Loucy (cell line): ENCODE measurements at regions not wholly inside any gene's neighbourhood (a gene's known extent, or its start where the extent isn't known, plus 50 kb on each side); places are given as distances from the start of the nearest gene placed in this dataset.
"Not testable (repeated sequence)": the region's sequence is repeated elsewhere in the genome, so short reads cannot be mapped to it uniquely, and the experiment has no call there.

Source experiments
- H2AFZ ChIP-seq: fragments of 200-600 bp; sonication (generic); 2 replicates; pipeline ENCODE4 v1.6.0; 2016; ENCODE audit warnings: antibody characterized with exemption, mild to moderate bottlenecking, low read length, moderate library complexity
- H3F3A ChIP-seq: fragments of 200-600 bp; 2 replicates; pipeline ENCODE4 v1.6.0; 2016; ENCODE audit warnings: antibody characterized with exemption, low read depth, mild to moderate bottlenecking
- H3K27me3 ChIP-seq: fragments of 200-600 bp; sonication (generic); 2 replicates; pipeline ENCODE4 v1.6.1; 2014; ENCODE audit warnings: low read length, mild to moderate bottlenecking; ENCODE audit not compliant: insufficient read depth, poor library complexity, severe bottlenecking
- H3K36me3 ChIP-seq: fragments of 200-600 bp; sonication (generic); 2 replicates; pipeline ENCODE4 v1.6.1; 2016; ENCODE audit warnings: low read length; ENCODE audit not compliant: insufficient read depth
- H3K4me1 ChIP-seq: fragments of 200-600 bp; sonication (generic); 2 replicates; pipeline ENCODE4 v1.5.1; 2014; ENCODE audit warnings: low read length, mild to moderate bottlenecking; ENCODE audit not compliant: insufficient read depth, poor library complexity, severe bottlenecking
- H3K4me2 ChIP-seq: fragments of 200-600 bp; sonication (generic); 2 replicates; pipeline ENCODE4 v1.6.0; 2014; ENCODE audit warnings: antibody characterized with exemption, low read length, low read depth, mild to moderate bottlenecking; ENCODE audit not compliant: poor library complexity, severe bottlenecking
- H3K4me3 ChIP-seq: fragments of 200-600 bp; sonication (generic); 2 replicates; pipeline ENCODE4 v1.5.1; 2014; ENCODE audit warnings: low read length, mild to moderate bottlenecking, mixed read lengths; ENCODE audit not compliant: poor library complexity, severe bottlenecking
- H3K79me2 ChIP-seq: fragments of 200-600 bp; sonication (generic); 2 replicates; pipeline ENCODE4 v1.6.1; 2014; ENCODE audit warnings: low read length; ENCODE audit not compliant: insufficient read depth
- H3K9ac ChIP-seq: fragments of 200-600 bp; sonication (generic); 2 replicates; pipeline ENCODE4 v1.6.0; 2014; ENCODE audit warnings: mild to moderate bottlenecking, low read depth, low read length, moderate library complexity; ENCODE audit not compliant: poor library complexity, severe bottlenecking
- H3K9me2 ChIP-seq: fragments of 200-600 bp; sonication (generic); replicated peaks from 2 replicates; pipeline ENCODE4 v1.6.1; 2016; ENCODE audit warnings: low read depth, low read length, mixed read lengths
- H3K9me3 ChIP-seq: fragments of 200-600 bp; sonication (generic); 2 replicates; pipeline ENCODE4 v1.6.1; 2014; ENCODE audit warnings: mild to moderate bottlenecking, antibody characterized with exemption, low read length, low read depth; ENCODE audit not compliant: insufficient read depth
- H4K20me1 ChIP-seq: fragments of 200-600 bp; sonication (generic); 2 replicates; pipeline ENCODE4 v1.6.0; 2014; ENCODE audit warnings: antibody characterized with exemption, low read length, mild to moderate bottlenecking; ENCODE audit not compliant: insufficient read depth, poor library complexity, severe bottlenecking
- EZH2phosphoT487 ChIP-seq: fragments of 200-600 bp; IDR thresholded peaks from 2 replicates; pipeline ENCODE4 v1.6.1; 2018; ENCODE audit warnings: antibody characterized with exemption, mild to moderate bottlenecking, moderate library complexity, borderline replicate concordance
- TF ChIP-seq, protein P1 (sequence below): fragments of 200-600 bp; sonication (generic); conservative IDR thresholded peaks from 2 replicates; pipeline ENCODE4 v1.5.1; 2014; ENCODE audit warnings: mild to moderate bottlenecking, antibody characterized with exemption, low read length

DNA sequence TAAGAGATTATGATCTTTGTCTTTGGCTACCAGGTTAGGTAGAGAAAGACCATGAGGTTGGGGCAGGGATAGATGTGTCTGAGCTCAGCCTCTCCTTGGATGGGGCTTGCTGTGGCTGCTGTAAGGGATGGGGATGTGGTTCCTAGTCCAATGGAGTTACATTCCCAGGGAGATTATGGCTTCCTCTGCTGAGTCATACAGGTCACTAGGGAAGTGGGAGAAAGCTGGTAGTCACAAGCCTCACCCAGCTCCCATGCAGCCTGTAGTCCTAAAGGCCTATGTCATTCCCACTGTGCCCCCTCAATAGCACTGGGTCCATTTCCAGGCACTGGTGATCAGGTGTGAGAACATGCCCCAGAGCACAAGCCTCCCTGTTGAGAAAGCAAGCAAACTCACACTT is 70.6 kb upstream of the CENPE start:
- H3K9me3 ChIP-seq = no peaks in the 10 kb centered on the region
- no peak overlapping the region for H3K9ac ChIP-seq
- H2AFZ ChIP-seq = no peak overlapping the region
- TF ChIP-seq, protein P1, sequence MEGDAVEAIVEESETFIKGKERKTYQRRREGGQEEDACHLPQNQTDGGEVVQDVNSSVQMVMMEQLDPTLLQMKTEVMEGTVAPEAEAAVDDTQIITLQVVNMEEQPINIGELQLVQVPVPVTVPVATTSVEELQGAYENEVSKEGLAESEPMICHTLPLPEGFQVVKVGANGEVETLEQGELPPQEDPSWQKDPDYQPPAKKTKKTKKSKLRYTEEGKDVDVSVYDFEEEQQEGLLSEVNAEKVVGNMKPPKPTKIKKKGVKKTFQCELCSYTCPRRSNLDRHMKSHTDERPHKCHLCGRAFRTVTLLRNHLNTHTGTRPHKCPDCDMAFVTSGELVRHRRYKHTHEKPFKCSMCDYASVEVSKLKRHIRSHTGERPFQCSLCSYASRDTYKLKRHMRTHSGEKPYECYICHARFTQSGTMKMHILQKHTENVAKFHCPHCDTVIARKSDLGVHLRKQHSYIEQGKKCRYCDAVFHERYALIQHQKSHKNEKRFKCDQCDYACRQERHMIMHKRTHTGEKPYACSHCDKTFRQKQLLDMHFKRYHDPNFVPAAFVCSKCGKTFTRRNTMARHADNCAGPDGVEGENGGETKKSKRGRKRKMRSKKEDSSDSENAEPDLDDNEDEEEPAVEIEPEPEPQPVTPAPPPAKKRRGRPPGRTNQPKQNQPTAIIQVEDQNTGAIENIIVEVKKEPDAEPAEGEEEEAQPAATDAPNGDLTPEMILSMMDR = no peak
- TF ChIP-seq EZH2phosphoT487 = no peak
- H3F3A ChIP-seq = no peaks in the 10 kb centered on the region
- no peaks in the 10 kb centered on the region for H3K9me2 ChIP-seq
- H3K79me2 ChIP-seq = no peaks in the 10 kb centered on the region
- no peak overlapping the region for H3K4me2 ChIP-seq
- H3K36me3 ChIP-seq = no peaks in the 10 kb centered on the region
- H3K4me1 ChIP-seq = no peaks in the 10 kb centered on the region
- no peak overlapping the region for H3K4me3 ChIP-seq
- no peaks in the 10 kb centered on the region for H4K20me1 ChIP-seq
- no peaks in the 10 kb centered on the region for H3K27me3 ChIP-seq

DNA sequence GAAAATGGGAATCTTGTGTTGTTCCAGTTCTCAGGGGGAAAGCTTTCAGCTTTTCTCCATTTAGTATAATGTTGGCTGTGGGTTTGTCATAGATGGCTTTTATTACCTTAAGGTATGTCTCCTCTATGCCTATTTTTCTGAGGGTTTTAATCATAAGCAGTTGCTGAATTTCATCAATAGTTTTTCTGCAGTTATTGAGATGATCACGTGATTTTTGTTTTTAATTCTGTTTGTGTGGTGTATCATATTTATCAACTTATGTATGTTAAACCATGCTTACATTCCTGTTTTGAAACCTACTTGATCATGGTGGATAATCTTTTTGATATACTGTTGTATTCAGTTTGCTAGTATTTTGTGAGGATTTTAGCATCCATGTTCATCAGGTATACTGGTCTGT is 66.8 kb upstream of the CENPE start:
- H4K20me1 ChIP-seq = no peaks in the 10 kb centered on the region
- H2AFZ ChIP-seq = no peak overlapping the region
- no peaks in the 10 kb centered on the region for H3K36me3 ChIP-seq
- TF ChIP-seq, protein P1 = no peak
- no peak for TF ChIP-seq EZH2phosphoT487
- H3K4me2 ChIP-seq = no peak overlapping the region
- no peaks in the 10 kb centered on the region for H3K27me3 ChIP-seq
- no peaks in the 10 kb centered on the region for H3K9me2 ChIP-seq
- H3K9ac ChIP-seq = no peak overlapping the region
- no peaks in the 10 kb centered on the region for H3F3A ChIP-seq
- H3K79me2 ChIP-seq = no peaks in the 10 kb centered on the region
- H3K4me1 ChIP-seq = no peaks in the 10 kb centered on the region
- H3K9me3 ChIP-seq = no peaks in the 10 kb centered on the region
- H3K4me3 ChIP-seq = no peak overlapping the region

GRCh38 chr4:103256068-103256467 is 57.9 kb upstream of the CENPE start:
- not testable (repeated sequence) for H3K9ac ChIP-seq, H4K20me1 ChIP-seq, H3K27me3 ChIP-seq, H3K4me3 ChIP-seq, H3K9me2 ChIP-seq, H3K4me1 ChIP-seq, H3F3A ChIP-seq, H3K36me3 ChIP-seq, H2AFZ ChIP-seq, H3K4me2 ChIP-seq, H3K79me2 ChIP-seq, H3K9me3 ChIP-seq
